Type B pancreatic cell (in vitro differentiated cells): ENCODE measurements at regions not wholly inside any gene's neighbourhood (a gene's known extent, or its start where the extent isn't known, plus 50 kb on each side); places are given as distances from the start of the nearest gene placed in this dataset.

Experiments
- DNase-seq: peaks from one replicate; pipeline ENCODE4 v3.0.0; 2021; ENCODE audit warnings: mixed read lengths; ENCODE audit not compliant: unreplicated experiment; ENCODE audit errors: extremely low spot score
- H3K27ac Mint-ChIP-seq: 2 replicates; pipeline ENCODE4 v1.8.0; 2021; ENCODE audit warnings: mild to moderate bottlenecking, mixed read lengths
- H3K27me3 Mint-ChIP-seq: 2 replicates; pipeline ENCODE4 v1.8.0; 2021; ENCODE audit warnings: mixed read lengths
- H3K36me3 Mint-ChIP-seq: 2 replicates; pipeline ENCODE4 v1.8.0; 2021; ENCODE audit warnings: mixed read lengths
- H3K4me1 Mint-ChIP-seq: one replicate; pipeline ENCODE4 v1.8.0; 2021; ENCODE audit warnings: mixed read lengths; ENCODE audit not compliant: unreplicated experiment
- H3K4me3 Mint-ChIP-seq: 2 replicates; pipeline ENCODE4 v1.8.0; 2021; ENCODE audit warnings: mild to moderate bottlenecking, mixed read lengths
- H3K9me3 Mint-ChIP-seq: 2 replicates; pipeline ENCODE4 v1.8.0; 2021; ENCODE audit warnings: mixed read lengths
- CTCF ChIP-seq: fragments of 200-600 bp; sonication (generic); conservative IDR thresholded peaks from 2 replicates; pipeline ENCODE4 v1.5.0; 2021; ENCODE audit warnings: antibody characterized with exemption, mild to moderate bottlenecking

DNA sequence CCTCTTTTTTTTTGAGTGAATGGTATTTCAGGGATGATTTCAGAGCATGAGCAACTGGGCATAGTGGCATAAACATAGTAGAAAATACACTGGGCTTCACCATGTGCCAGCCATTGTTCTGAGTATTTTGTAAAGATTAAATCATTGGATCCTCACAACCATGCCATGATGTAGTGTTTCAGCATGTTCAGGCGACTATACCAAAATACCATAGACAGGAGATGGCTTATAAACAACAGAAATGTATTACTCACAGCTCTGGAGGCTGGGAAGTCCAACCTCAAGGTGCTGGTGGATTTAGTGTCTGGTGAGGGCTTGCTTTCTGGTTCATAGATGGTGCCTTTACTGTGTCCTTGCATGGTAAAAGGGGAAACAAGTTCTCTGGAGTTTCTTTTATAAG lies 101.5 kb upstream of the KL start:
- Mint-ChIP-seq H3K9me3 (peaks cover 21% of the 10 kb centered on the region), H3K27me3 (peaks cover 5% of the 10 kb centered on the region), H3K4me3 (no peak overlapping the region), H3K27ac (no peak overlapping the region), H3K36me3 (peaks cover 4% of the 10 kb centered on the region), H3K4me1 (peaks cover 4% of the 10 kb centered on the region)
- DNase-seq: no peak
- no peak for TF ChIP-seq CTCF

GRCh38 chr13:32917504-32917903 lies 98.7 kb upstream of the KL start:
- H3K36me3 Mint-ChIP-seq: peaks cover 4% of the 10 kb centered on the region
- no peaks in the 10 kb centered on the region for H3K4me1 Mint-ChIP-seq

GRCh38 chr13:32923725-32924124 lies 92.5 kb upstream of the KL start:
- no peak overlapping the region for H3K4me3 Mint-ChIP-seq
- H3K36me3 Mint-ChIP-seq: no peaks in the 10 kb centered on the region
- no peaks in the 10 kb centered on the region for H3K9me3 Mint-ChIP-seq
- no peaks in the 10 kb centered on the region for H3K27me3 Mint-ChIP-seq
- H3K4me1 Mint-ChIP-seq: peaks cover 6% of the 10 kb centered on the region
- H3K27ac Mint-ChIP-seq: no peak overlapping the region
- no peak for TF ChIP-seq CTCF
- DNase-seq: no peak

More at GRCh38 chr13:32917504-32917903, 98.7 kb upstream of the KL start:
- DNase-seq: no peak
- Mint-ChIP-seq H3K4me3 (no peak overlapping the region), H3K9me3 (peaks cover 21% of the 10 kb centered on the region), H3K27ac (no peak overlapping the region), H3K27me3 (peaks cover 5% of the 10 kb centered on the region)
- TF ChIP-seq CTCF: no peak

DNA sequence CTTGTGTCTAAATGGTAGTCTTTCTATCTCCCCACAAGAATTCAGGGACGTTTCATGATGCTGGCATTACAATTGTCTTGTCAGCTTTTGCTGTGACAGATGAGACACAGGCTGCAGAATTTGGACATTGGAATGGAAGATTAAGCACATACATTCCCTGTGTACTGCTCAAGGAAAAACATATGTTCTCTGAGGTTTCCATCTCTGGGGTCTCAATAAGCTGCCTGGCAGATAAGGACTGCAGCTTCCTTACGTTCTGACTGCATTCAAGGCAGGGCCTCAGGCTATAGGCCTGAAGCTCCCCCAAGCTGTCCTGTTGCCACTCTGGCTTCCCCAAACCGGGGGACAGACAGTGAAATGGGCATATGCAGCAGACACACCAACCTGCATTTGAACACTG lies 91.3 kb upstream of the KL start:
- Mint-ChIP-seq H3K36me3 (no peaks in the 10 kb centered on the region), H3K27ac (no peak overlapping the region), H3K9me3 (no peaks in the 10 kb centered on the region), H3K4me1 (peaks cover 6% of the 10 kb centered on the region), H3K27me3 (no peaks in the 10 kb centered on the region), H3K4me3 (no peak overlapping the region)
- no peak for TF ChIP-seq CTCF
- DNase-seq: no peak

GRCh38 chr13:32925506-32925905 lies 90.7 kb upstream of the KL start:
- Mint-ChIP-seq H3K9me3 (no peaks in the 10 kb centered on the region), H3K27ac (no peak overlapping the region), H3K36me3 (no peaks in the 10 kb centered on the region), H3K4me1 (peaks cover 6% of the 10 kb centered on the region), H3K4me3 (no peak overlapping the region), H3K27me3 (no peaks in the 10 kb centered on the region)
- TF ChIP-seq CTCF: no peak
- DNase-seq: no peak

DNA sequence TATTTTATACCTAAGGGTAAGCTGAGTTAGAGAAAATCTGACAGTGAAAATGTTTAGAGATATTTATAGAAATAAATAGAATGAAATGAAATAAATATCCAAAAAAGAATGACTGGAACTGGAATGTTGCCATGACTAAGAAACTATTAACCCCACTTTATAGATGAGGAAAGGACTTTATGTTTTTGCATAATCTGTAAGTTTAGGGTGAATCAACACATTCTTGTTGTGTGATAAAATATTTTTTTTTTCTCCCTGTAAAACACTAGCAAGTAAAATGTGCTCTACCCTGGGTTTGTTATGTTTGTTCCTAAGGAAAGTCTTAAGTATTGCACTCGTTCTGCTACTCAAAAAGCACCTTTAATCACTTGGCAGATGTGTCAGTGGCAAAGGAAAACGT lies 83.8 kb upstream of the KL start:
- H3K27ac Mint-ChIP-seq: no peak overlapping the region
- no peaks in the 10 kb centered on the region for H3K36me3 Mint-ChIP-seq
- no peak for DNase-seq
- H3K9me3 Mint-ChIP-seq: peaks cover 8% of the 10 kb centered on the region
- H3K4me1 Mint-ChIP-seq: no peaks in the 10 kb centered on the region
- H3K27me3 Mint-ChIP-seq: no peaks in the 10 kb centered on the region
- H3K4me3 Mint-ChIP-seq: no peak overlapping the region
- TF ChIP-seq CTCF: no peak
